SK-N-SH (cell line): ENCODE measurements at regions not wholly inside any gene's neighbourhood (a gene's known extent, or its start where the extent isn't known, plus 50 kb on each side); places are given as distances from the start of the nearest gene placed in this dataset.

Experiments used
- FOXJ3 ChIP-seq: sonication (generic); formaldehyde crosslinking; IDR thresholded peaks from 2 replicates; pipeline ENCODE4 v1.5.1; 2020; ENCODE audit warnings: mild to moderate bottlenecking, missing genetic modification reagents
- RXRA ChIP-seq: IDR thresholded peaks from 2 replicates; pipeline ENCODE4 v1.4.0; 2012; ENCODE audit warnings: low read depth, mild to moderate bottlenecking, borderline replicate concordance
- YY1 ChIP-seq: IDR thresholded peaks from 2 replicates; pipeline ENCODE4 v1.4.0; 2012; ENCODE audit warnings: low read depth, mild to moderate bottlenecking
- TF ChIP-seq, protein P1 (sequence below): fragments of 150-350 bp; IDR thresholded peaks from 2 replicates; pipeline ENCODE4 v1.6.1; 2017; ENCODE audit warnings: antibody characterized with exemption, low read length, low read depth, borderline replicate concordance
- TF ChIP-seq, protein P2 (sequence below): fragments of 200-600 bp; sonication (generic); IDR thresholded peaks from 2 replicates; pipeline ENCODE4 v1.6.1; 2017; ENCODE audit warnings: antibody characterized with exemption, mild to moderate bottlenecking, moderate library complexity

DNA sequence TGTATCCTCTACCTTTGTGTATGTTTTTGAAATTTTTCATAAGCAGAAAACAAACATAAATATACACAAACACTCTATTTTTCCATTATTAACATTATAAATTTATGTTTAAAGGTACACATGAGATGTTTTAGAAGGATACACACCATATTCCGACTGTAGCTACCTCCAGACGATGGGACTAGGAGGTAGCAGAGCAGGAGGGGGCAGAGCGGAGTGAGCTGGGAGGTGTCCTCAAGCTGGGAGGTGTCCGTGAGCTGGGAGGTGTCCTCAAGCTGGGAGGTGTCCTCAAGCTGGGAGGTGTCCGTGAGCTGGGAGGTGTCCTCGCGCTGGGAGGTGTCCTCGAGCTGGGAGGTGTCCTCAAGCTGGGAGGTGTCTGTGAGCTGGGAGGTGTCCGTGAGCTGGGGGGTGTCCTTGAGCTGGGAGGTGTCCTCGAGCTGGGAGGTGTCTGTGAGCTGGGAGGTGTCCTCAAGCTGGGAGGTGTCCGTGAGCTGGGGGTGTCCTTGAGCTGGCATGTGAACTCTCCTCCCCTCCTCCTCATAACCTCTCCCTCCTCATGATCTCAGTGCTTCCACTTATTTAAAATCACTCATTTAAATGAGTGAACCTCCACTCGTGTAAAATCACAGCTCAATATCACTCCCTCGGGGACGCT is 346.9 kb upstream of the SFSWAP start:
- TF ChIP-seq, protein P1, sequence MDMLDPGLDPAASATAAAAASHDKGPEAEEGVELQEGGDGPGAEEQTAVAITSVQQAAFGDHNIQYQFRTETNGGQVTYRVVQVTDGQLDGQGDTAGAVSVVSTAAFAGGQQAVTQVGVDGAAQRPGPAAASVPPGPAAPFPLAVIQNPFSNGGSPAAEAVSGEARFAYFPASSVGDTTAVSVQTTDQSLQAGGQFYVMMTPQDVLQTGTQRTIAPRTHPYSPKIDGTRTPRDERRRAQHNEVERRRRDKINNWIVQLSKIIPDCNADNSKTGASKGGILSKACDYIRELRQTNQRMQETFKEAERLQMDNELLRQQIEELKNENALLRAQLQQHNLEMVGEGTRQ: no peak
- TF ChIP-seq FOXJ3 (CRISPR knock-in tag) (no peak), RXRA (no peak), YY1 (no peak)
- TF ChIP-seq, protein P2, sequence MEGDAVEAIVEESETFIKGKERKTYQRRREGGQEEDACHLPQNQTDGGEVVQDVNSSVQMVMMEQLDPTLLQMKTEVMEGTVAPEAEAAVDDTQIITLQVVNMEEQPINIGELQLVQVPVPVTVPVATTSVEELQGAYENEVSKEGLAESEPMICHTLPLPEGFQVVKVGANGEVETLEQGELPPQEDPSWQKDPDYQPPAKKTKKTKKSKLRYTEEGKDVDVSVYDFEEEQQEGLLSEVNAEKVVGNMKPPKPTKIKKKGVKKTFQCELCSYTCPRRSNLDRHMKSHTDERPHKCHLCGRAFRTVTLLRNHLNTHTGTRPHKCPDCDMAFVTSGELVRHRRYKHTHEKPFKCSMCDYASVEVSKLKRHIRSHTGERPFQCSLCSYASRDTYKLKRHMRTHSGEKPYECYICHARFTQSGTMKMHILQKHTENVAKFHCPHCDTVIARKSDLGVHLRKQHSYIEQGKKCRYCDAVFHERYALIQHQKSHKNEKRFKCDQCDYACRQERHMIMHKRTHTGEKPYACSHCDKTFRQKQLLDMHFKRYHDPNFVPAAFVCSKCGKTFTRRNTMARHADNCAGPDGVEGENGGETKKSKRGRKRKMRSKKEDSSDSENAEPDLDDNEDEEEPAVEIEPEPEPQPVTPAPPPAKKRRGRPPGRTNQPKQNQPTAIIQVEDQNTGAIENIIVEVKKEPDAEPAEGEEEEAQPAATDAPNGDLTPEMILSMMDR: no peak
